CD1c-positive myeloid dendritic cell (primary cell): ENCODE measurements at regions not wholly inside any gene's neighbourhood (a gene's known extent, or its start where the extent isn't known, plus 50 kb on each side); places are given as distances from the start of the nearest gene placed in this dataset.

Source experiments
- DNase-seq: peaks from one replicate; pipeline ENCODE4 v3.0.0-alpha.2; 2016; ENCODE audit errors: extremely low spot score

- DNase-seq, result no peak
Measured at GRCh38 chr20:2047456-2048092, 53.7 kb upstream of the PDYN start.

- peak; percentile 46 for DNase-seq
Measured at GRCh38 chr20:2045101-2045500, 51.2 kb upstream of the PDYN start.
